ENCODE measurements at regions not wholly inside any gene's neighbourhood (a gene's known extent, or its start where the extent isn't known, plus 50 kb on each side); places are given as distances from the start of the nearest gene placed in this dataset.

DNA sequence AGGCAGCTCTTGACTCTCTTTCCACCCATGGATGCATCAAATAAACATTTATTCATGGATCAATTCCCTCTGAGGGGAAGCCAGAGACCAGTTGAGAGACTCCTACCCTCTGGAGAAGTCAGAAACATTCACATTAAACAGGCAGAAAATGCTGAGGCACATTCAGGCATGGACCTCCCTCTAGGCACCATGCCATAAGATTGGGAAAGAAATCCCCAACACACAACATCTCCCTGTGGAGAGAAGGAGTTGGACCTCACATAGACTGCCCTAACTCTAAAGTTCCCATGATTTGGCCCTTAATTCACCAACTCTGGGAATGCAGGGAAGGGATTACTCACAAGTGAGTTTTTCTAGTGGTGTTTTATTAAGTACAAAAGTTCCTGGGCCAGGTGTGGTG, 415.3 kb upstream of the C1orf87 start:
- no peaks in the 10 kb centered on the region for H3K27me3 Mint-ChIP-seq (ENCODE audit: unreplicated experiment)
- no peak for DNase-seq
- no peak overlapping the region for H3K4me3 Mint-ChIP-seq (ENCODE audit: unreplicated experiment)
- no peak overlapping the region for H3K27ac Mint-ChIP-seq (ENCODE audit: unreplicated experiment)
- H3K9me3 Mint-ChIP-seq (ENCODE audit: unreplicated experiment), result no peaks in the 10 kb centered on the region
- H3K4me1 Mint-ChIP-seq (ENCODE audit: low read depth, unreplicated experiment), result no peaks in the 10 kb centered on the region
- TF ChIP-seq, protein P1, sequence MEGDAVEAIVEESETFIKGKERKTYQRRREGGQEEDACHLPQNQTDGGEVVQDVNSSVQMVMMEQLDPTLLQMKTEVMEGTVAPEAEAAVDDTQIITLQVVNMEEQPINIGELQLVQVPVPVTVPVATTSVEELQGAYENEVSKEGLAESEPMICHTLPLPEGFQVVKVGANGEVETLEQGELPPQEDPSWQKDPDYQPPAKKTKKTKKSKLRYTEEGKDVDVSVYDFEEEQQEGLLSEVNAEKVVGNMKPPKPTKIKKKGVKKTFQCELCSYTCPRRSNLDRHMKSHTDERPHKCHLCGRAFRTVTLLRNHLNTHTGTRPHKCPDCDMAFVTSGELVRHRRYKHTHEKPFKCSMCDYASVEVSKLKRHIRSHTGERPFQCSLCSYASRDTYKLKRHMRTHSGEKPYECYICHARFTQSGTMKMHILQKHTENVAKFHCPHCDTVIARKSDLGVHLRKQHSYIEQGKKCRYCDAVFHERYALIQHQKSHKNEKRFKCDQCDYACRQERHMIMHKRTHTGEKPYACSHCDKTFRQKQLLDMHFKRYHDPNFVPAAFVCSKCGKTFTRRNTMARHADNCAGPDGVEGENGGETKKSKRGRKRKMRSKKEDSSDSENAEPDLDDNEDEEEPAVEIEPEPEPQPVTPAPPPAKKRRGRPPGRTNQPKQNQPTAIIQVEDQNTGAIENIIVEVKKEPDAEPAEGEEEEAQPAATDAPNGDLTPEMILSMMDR (IDR thresholded peaks at IDR 0.05; ENCODE audit: partially characterized antibody, unreplicated experiment), result no peak
- H3K36me3 Mint-ChIP-seq (ENCODE audit: unreplicated experiment), result no peaks in the 10 kb centered on the region

DNA sequence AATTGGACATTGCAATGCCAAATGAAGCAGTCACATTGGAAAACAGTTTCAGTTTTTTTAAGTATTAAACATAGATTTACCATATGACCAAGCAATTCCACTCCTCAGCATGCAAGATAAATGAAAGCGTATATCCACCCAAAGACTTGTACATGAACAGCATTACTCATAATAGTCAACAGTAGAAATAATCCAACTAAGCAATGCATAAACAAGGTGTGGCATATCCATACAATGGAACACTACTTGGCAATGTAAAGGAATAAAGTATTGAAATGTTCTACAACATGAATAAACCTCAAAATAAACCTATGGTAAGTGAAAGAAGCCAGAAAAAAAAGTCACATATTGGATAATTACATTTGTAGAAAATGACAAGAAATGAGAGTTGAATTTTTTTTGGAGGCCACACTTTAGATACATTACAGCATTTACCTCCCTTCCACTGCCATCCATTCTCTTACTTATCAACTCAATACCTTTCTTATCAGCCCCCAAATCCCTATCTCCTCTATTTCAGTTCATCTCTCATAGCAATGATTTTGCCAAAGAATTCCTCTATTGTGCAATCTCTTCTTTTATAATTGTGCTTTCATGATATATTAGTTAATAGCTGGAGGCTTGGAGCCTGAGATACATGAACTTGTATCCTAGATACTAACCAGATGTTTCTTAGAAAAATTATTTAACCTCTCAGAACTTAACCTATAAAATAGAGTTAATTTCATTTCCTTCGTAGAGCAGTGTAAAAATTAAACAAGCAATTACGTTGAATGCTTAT, 414.2 kb upstream of the C1orf87 start:
- H3K4me1 Mint-ChIP-seq (ENCODE audit: low read depth, unreplicated experiment), result no peaks in the 10 kb centered on the region
- no peak overlapping the region for H3K4me3 Mint-ChIP-seq (ENCODE audit: unreplicated experiment)
- H3K36me3 Mint-ChIP-seq (ENCODE audit: unreplicated experiment), result no peaks in the 10 kb centered on the region
- H3K9me3 Mint-ChIP-seq (ENCODE audit: unreplicated experiment), result no peaks in the 10 kb centered on the region
- H3K27me3 Mint-ChIP-seq (ENCODE audit: unreplicated experiment), result no peaks in the 10 kb centered on the region
- TF ChIP-seq, protein P1 (IDR thresholded peaks at IDR 0.05; ENCODE audit: partially characterized antibody, unreplicated experiment), result no peak
- no peak for DNase-seq
- H3K27ac Mint-ChIP-seq (ENCODE audit: unreplicated experiment), result no peak overlapping the region

DNA sequence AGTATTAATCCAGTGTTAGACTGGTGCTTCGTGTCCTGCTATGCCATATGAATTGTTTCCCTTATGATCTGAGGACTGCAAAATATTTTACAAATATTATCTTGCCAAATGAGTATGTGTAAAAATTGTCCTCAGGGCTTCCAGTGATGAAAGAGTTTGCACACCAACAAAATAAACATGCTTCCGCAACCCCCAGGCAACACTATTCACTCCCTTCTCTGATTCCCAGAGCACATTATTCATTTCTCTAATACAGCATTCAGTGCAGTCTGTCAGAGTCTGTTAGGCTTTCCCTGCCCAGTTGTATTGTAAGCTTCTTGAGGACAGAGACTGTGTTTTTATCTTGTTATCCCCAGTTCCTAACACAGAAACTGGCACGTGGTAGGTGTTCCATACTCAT, 409.9 kb upstream of the C1orf87 start:
- no peak for DNase-seq
- no peak overlapping the region for H3K4me3 Mint-ChIP-seq (ENCODE audit: unreplicated experiment)
- no peak overlapping the region for H3K27ac Mint-ChIP-seq (ENCODE audit: unreplicated experiment)
- no peaks in the 10 kb centered on the region for H3K27me3 Mint-ChIP-seq (ENCODE audit: unreplicated experiment)
- H3K9me3 Mint-ChIP-seq (ENCODE audit: unreplicated experiment), result no peaks in the 10 kb centered on the region
- TF ChIP-seq, protein P1 (IDR thresholded peaks at IDR 0.05; ENCODE audit: partially characterized antibody, unreplicated experiment), result no peak
- H3K4me1 Mint-ChIP-seq (ENCODE audit: low read depth, unreplicated experiment), result no peaks in the 10 kb centered on the region
- no peaks in the 10 kb centered on the region for H3K36me3 Mint-ChIP-seq (ENCODE audit: unreplicated experiment)

DNA sequence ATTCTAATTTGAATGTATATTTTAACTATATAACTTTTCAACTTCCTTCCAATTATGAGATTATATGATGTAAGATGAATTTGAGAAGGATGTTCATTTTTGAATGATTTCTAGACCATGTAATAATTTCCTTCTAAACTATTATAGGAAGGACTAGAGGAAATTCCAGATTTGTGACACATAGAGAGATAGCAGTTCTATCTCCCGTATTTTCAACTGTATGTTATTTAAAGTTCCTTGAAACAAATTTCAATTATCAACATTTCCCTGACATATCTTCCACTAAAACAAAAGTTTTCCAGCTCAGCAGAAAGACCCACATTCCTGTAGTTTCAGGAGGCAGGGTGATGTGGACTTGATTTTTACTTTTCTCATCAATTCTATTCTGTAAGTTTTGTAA, 396.7 kb upstream of the C1orf87 start:
- Mint-ChIP-seq H3K27ac (ENCODE audit: unreplicated experiment) (no peak overlapping the region), H3K9me3 (ENCODE audit: unreplicated experiment) (no peaks in the 10 kb centered on the region), H3K36me3 (ENCODE audit: unreplicated experiment) (no peaks in the 10 kb centered on the region), H3K4me1 (ENCODE audit: low read depth, unreplicated experiment) (no peaks in the 10 kb centered on the region), H3K27me3 (ENCODE audit: unreplicated experiment) (no peaks in the 10 kb centered on the region), H3K4me3 (ENCODE audit: unreplicated experiment) (no peak overlapping the region)
- no peak for DNase-seq
- TF ChIP-seq, protein P1 (IDR thresholded peaks at IDR 0.05; ENCODE audit: partially characterized antibody, unreplicated experiment), result no peak

DNA sequence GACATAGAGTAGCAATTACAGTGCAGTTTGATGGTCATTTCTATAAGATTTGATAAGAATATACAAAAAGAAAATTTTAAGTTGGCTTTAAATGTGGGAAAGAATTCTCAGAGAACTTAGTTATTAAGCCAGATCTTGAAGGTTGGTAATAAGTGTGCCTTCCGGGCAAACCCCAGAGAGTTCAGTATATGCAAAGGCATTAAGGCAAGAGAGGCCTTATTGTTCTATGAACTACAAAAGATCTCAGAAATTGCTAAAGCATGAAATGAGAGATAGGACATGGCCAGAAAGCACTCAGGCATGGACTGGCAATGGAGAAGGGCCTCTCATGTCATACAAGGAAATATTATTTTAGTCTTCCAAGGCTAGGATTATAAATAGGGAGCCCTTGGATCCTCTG, 390.2 kb upstream of the C1orf87 start:
- H3K36me3 Mint-ChIP-seq (ENCODE audit: unreplicated experiment), result no peaks in the 10 kb centered on the region
- no peak overlapping the region for H3K27ac Mint-ChIP-seq (ENCODE audit: unreplicated experiment)
- no peak overlapping the region for H3K4me3 Mint-ChIP-seq (ENCODE audit: unreplicated experiment)
- no peak for DNase-seq
- H3K4me1 Mint-ChIP-seq (ENCODE audit: low read depth, unreplicated experiment), result no peaks in the 10 kb centered on the region
- H3K9me3 Mint-ChIP-seq (ENCODE audit: unreplicated experiment), result no peaks in the 10 kb centered on the region
- no peaks in the 10 kb centered on the region for H3K27me3 Mint-ChIP-seq (ENCODE audit: unreplicated experiment)
- TF ChIP-seq, protein P1 (IDR thresholded peaks at IDR 0.05; ENCODE audit: partially characterized antibody, unreplicated experiment), result no peak

Data from glutamatergic neuron (in vitro differentiated cells).